HCT116 (cell line): ENCODE measurements at regions not wholly inside any gene's neighbourhood (a gene's known extent, or its start where the extent isn't known, plus 50 kb on each side); places are given as distances from the start of the nearest gene placed in this dataset.

Source experiments
- ATAC-seq: fragments of 200-7000 bp; cut with Tn5 transposase; 2 replicates; pipeline ENCODE4 v1.9.1; 2020; ENCODE audit warnings: mild to moderate bottlenecking, moderate library complexity
- BruUV-seq: library from RNA; stranded (reverse); fragments of 400-500 nt; replicated peaks from 2 replicates; lab custom pipeline; 2021; lab: Mats Ljungman, UMichigan
- CTCF ChIA-PET: fragments of 300-600 bp; sonication (Branson Sonifier 250); formaldehyde crosslinking; loops from one replicate; lab custom pipeline; 2021; ENCODE audit warnings: antibody characterized with exemption; lab: Charles Lee
- POLR2A ChIA-PET: fragments of 300-600, 350-600 bp; sonication (Branson Sonifier 250); formaldehyde crosslinking; loops from one replicate; lab custom pipeline; 2021; ENCODE audit warnings: antibody characterized with exemption; lab: Charles Lee
- RAD21 ChIA-PET, 2 experiments: fragments of 300-600 bp; sonication (Branson Sonifier 250); formaldehyde crosslinking; loops; one replicate each; lab custom pipeline; 2023; ENCODE audit warnings: low total read pairs in 2 of 2; ENCODE audit not compliant: uncharacterized antibody in 2 of 2, unreplicated experiment in 2 of 2, low non-redundant PET in 1 of 2; lab: Charles Lee
- DNase-seq: peaks from one replicate; pipeline ENCODE4 v3.0.0-alpha.2; 2010; ENCODE audit warnings: low read depth, low spot score
- H2AFZ ChIP-seq: fragments of 200-600 bp; shearing (Covaris generic), sonication (generic); 2 replicates; pipeline ENCODE4 v1.6.1; 2017; ENCODE audit warnings: low read depth, mixed run types, mixed read lengths, antibody characterized with exemption, low read length; ENCODE audit not compliant: poor library complexity, severe bottlenecking
- H3K27ac ChIP-seq: 2 replicates; pipeline ENCODE4 v1.5.1; 2012; ENCODE audit warnings: low read depth, low read length
- H3K27me3 ChIP-seq: fragments of 200-600 bp; sonication (generic); 2 replicates; pipeline ENCODE4 v1.6.1; 2016; ENCODE audit warnings: mixed run types, low read length, mixed read lengths; ENCODE audit not compliant: insufficient read depth
- H3K36me3 ChIP-seq, 2 experiments: fragments of 200-500 bp in 1 of 2; fragments of 200-600 bp in 1 of 2; sonication (Bioruptor generic) in 1 of 2; sonication (generic) in 1 of 2; 2 replicates each; pipeline versions ENCODE4 v1.5.1 to v1.6.1; 2014 to 2016; ENCODE audit warnings: low read length in 2 of 2, inconsistent platforms in 1 of 2, mixed read lengths in 1 of 2, mixed run types in 1 of 2; ENCODE audit not compliant: insufficient read depth in 2 of 2, control insufficient read depth in 1 of 2
- H3K4me1 ChIP-seq, 2 experiments: fragments of 200-600 bp in 1 of 2; sonication (generic) in 1 of 2; 2 replicates each; pipeline versions ENCODE4 v1.5.1 to v1.6.1; 2012 to 2017; ENCODE audit warnings: low read length in 2 of 2, inconsistent platforms in 1 of 2, mild to moderate bottlenecking in 1 of 2, mixed read lengths in 1 of 2, mixed run types in 1 of 2, moderate library complexity in 1 of 2; ENCODE audit not compliant: insufficient read depth in 2 of 2, control insufficient read depth in 1 of 2
- H3K4me2 ChIP-seq: fragments of 200-600 bp; sonication (generic); 2 replicates; pipeline ENCODE4 v1.6.1; 2017; ENCODE audit warnings: mixed run types, low read length, mixed read lengths
- H3K4me3 ChIP-seq, 2 experiments: fragments of 200-600 bp in 1 of 2; sonication (generic) in 1 of 2; replicated peaks in 1 of 2; 2 replicates each; pipeline ENCODE4 v1.5.1; 2011 to 2016; ENCODE audit warnings: low read length in 2 of 2, control low read depth in 1 of 2, low read depth in 1 of 2, mild to moderate bottlenecking in 1 of 2, mixed read lengths in 1 of 2, mixed run types in 1 of 2
- H3K79me2 ChIP-seq: fragments of 200-600 bp; sonication (generic); 2 replicates; pipeline ENCODE4 v1.6.1; 2017; ENCODE audit warnings: mild to moderate bottlenecking, mixed run types, low read length, moderate library complexity, mixed read lengths; ENCODE audit not compliant: insufficient read depth
- H3K9ac ChIP-seq: fragments of 200-600 bp; sonication (generic); 2 replicates; pipeline ENCODE4 v1.6.1; 2016; ENCODE audit warnings: low read length, mixed read lengths
- H3K9me2 ChIP-seq: fragments of 200-600 bp; sonication (generic), shearing (Covaris generic); 2 replicates; pipeline ENCODE4 v1.6.1; 2017; ENCODE audit warnings: mixed run types, mild to moderate bottlenecking, moderate library complexity; ENCODE audit not compliant: insufficient read depth
- H3K9me3 ChIP-seq, 2 experiments: fragments of 200-500 bp in 1 of 2; fragments of 200-600 bp in 1 of 2; sonication (Bioruptor generic) in 1 of 2; sonication (generic) in 1 of 2; 2 replicates each; pipeline ENCODE4 v1.6.1; 2014 to 2017; ENCODE audit warnings: low read length in 2 of 2, mixed read lengths in 2 of 2, inconsistent platforms in 1 of 2, low read depth in 1 of 2, mild to moderate bottlenecking in 1 of 2, mixed run types in 1 of 2, moderate library complexity in 1 of 2; ENCODE audit not compliant: control insufficient read depth in 1 of 2, insufficient read depth in 1 of 2
- H4K20me1 ChIP-seq: fragments of 200-600 bp; sonication (generic), shearing (Covaris generic); 2 replicates; pipeline ENCODE4 v1.6.1; 2017; ENCODE audit warnings: mixed run types, mild to moderate bottlenecking, moderate library complexity; ENCODE audit not compliant: insufficient read depth
- CBX3 ChIP-seq: IDR thresholded peaks from 2 replicates; pipeline ENCODE4 v1.6.1; 2012; ENCODE audit warnings: low read depth
- CEBPB ChIP-seq: IDR thresholded peaks from 2 replicates; pipeline ENCODE4 v1.6.1; 2012; ENCODE audit warnings: low read depth
- ELF1 ChIP-seq: IDR thresholded peaks from 2 replicates; pipeline ENCODE4 v1.6.1; 2012; ENCODE audit warnings: low read depth, borderline replicate concordance
- EZH2 ChIP-seq: fragments of 200-600 bp; sonication (generic); IDR thresholded peaks from 2 replicates; pipeline ENCODE4 v1.6.1; 2017; ENCODE audit warnings: antibody characterized with exemption, mixed run types
- EZH2phosphoT487 ChIP-seq: fragments of 200-600 bp; IDR thresholded peaks from 2 replicates; pipeline ENCODE4 v1.6.1; 2018; ENCODE audit warnings: antibody characterized with exemption, borderline replicate concordance
- FOSL1 ChIP-seq: IDR thresholded peaks from 2 replicates; pipeline ENCODE4 v1.6.1; 2012; ENCODE audit warnings: low read depth
- JUND ChIP-seq: IDR thresholded peaks from 2 replicates; pipeline ENCODE4 v1.6.1; 2012
- POLR2A ChIP-seq: IDR thresholded peaks from 2 replicates; pipeline ENCODE4 v1.7.0; 2011; ENCODE audit warnings: borderline replicate concordance; ENCODE audit not compliant: insufficient read depth, insufficient read length; ENCODE audit errors: extremely low read depth
- SP1 ChIP-seq: IDR thresholded peaks from 2 replicates; pipeline ENCODE4 v1.6.1; 2012; ENCODE audit warnings: low read depth
- SRF ChIP-seq: IDR thresholded peaks from 2 replicates; pipeline ENCODE4 v1.6.1; 2012; ENCODE audit warnings: low read depth
- YY1 ChIP-seq: IDR thresholded peaks from 2 replicates; pipeline ENCODE4 v1.6.1; 2011; ENCODE audit warnings: low read length, low read depth, moderate library complexity, mild to moderate bottlenecking; ENCODE audit not compliant: insufficient replicate concordance; ENCODE audit errors: extremely low read depth
- ZFX ChIP-seq: fragments of 450-650 bp; IDR thresholded peaks from 2 replicates; pipeline ENCODE4 v1.6.1; 2017
- ZNF274 ChIP-seq: fragments of 200-500 bp; sonication (Bioruptor generic); IDR thresholded peaks from 2 replicates; pipeline ENCODE4 v1.6.1; 2014; ENCODE audit warnings: mild to moderate bottlenecking, low read depth, low read length, inconsistent platforms
- intact Hi-C: fragments of 100-400 bp; cut with micrococcal nuclease; formaldehyde crosslinking; loops from 2 replicates; pipeline ENCODE4 v1.10.0; 2022
- TF ChIP-seq, protein P1 (sequence below): IDR thresholded peaks from 2 replicates; pipeline ENCODE4 v1.6.1; 2011; ENCODE audit warnings: mild to moderate bottlenecking, low read length, moderate library complexity; ENCODE audit not compliant: insufficient replicate concordance; ENCODE audit errors: extremely low read depth
- TF ChIP-seq, protein P2 (sequence below): IDR thresholded peaks from 2 replicates; pipeline ENCODE4 v1.6.1; 2012

DNA sequence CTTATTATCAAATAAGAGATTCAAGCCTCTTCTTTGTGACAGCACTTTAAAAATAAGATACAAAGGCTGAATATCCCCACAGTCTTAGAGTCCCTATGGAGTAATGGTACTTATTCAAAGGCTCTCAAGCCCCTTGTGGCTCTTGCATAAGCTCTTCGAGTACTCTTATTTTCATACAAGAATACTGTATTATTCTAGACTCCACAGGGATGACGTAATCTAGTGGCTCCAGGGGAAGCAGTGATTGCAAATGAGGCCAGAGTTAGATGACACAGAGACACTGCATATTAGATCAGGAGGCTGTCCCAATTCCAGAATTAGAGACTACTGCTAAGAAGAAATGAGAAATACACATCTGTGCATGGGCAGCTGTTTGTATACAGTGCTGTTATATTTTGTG lies 1195.9 kb upstream of the MAP3K7 start:
- Histone ChIP-seq H3K4me2 (no peak overlapping the region), H3K27ac (no peak overlapping the region), H3K36me3 (no peaks in the 10 kb centered on the region), H3K27me3 (no peaks in the 10 kb centered on the region), H4K20me1 (no peaks in the 10 kb centered on the region), H3K4me3 (no peak overlapping the region), H3K9me3 (peaks cover 12 to 18% of the 10 kb centered on the region in 2 experiments; a peak in 3 of 4 replicates), H3K4me1 (no peaks in the 10 kb centered on the region), H3K79me2 (no peaks in the 10 kb centered on the region), H3K9ac (no peak overlapping the region), H3K9me2 (no peaks in the 10 kb centered on the region), H2AFZ (no peak overlapping the region)
- ATAC-seq, result no peak
- CTCF ChIA-PET, result no interaction called here
- intact Hi-C loops, result no loop called here
- no peak for DNase-seq
- RAD21 ChIA-PET, result no interaction called here
- TF ChIP-seq ZFX (no peak), POLR2A (no peak), JUND (no peak), EZH2 (no peak), YY1 (no peak), EZH2phosphoT487 (no peak), ZNF274 (no peak), FOSL1 (no peak), CEBPB (no peak), SP1 (no peak)
- no TSS peak for BruUV-seq
- POLR2A ChIA-PET, result no interaction called here

DNA sequence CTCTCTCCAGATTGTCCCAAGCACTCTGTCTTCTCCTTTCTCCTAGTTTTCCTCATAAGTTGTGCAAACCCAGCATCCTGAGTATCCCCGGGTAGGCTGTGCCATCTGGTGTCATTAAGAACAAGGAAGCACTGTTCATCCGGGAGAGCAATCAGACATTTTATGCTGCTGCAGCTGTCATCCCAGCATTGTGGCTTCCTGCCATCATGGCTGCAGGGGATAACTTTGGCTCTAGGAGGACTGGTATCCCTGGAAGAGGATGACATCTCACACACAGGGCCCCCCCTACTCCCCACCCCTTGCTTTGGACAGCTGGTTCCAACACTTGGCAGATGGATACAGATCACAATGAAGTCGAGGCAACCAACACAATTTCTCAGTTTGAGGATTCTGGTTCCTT lies 1195.1 kb upstream of the MAP3K7 start:
- DNase-seq, result no peak

More for the DNA sequence above, 1195.1 kb upstream of the MAP3K7 start:
- Histone ChIP-seq H2AFZ (no peak overlapping the region), H3K9ac (no peak overlapping the region), H4K20me1 (no peaks in the 10 kb centered on the region), H3K36me3 (no peaks in the 10 kb centered on the region), H3K4me3 (no peak overlapping the region), H3K27ac (no peak overlapping the region), H3K4me2 (no peak overlapping the region), H3K79me2 (no peaks in the 10 kb centered on the region), H3K27me3 (no peaks in the 10 kb centered on the region), H3K9me3 (peaks cover 12 to 19% of the 10 kb centered on the region in 2 experiments; a peak in 3 of 4 replicates), H3K4me1 (no peaks in the 10 kb centered on the region), H3K9me2 (no peaks in the 10 kb centered on the region)
- ATAC-seq, result no peak
- RAD21 ChIA-PET, result no interaction called here
- intact Hi-C loops, result no loop called here
- no TSS peak for BruUV-seq
- POLR2A ChIA-PET, result no interaction called here
- CTCF ChIA-PET, result no interaction called here
- TF ChIP-seq, protein P1, sequence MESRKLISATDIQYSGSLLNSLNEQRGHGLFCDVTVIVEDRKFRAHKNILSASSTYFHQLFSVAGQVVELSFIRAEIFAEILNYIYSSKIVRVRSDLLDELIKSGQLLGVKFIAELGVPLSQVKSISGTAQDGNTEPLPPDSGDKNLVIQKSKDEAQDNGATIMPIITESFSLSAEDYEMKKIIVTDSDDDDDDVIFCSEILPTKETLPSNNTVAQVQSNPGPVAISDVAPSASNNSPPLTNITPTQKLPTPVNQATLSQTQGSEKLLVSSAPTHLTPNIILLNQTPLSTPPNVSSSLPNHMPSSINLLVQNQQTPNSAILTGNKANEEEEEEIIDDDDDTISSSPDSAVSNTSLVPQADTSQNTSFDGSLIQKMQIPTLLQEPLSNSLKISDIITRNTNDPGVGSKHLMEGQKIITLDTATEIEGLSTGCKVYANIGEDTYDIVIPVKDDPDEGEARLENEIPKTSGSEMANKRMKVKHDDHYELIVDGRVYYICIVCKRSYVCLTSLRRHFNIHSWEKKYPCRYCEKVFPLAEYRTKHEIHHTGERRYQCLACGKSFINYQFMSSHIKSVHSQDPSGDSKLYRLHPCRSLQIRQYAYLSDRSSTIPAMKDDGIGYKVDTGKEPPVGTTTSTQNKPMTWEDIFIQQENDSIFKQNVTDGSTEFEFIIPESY, result no peak
- TF ChIP-seq JUND, result no peak
- no peak for TF ChIP-seq CBX3
- TF ChIP-seq, protein P2, sequence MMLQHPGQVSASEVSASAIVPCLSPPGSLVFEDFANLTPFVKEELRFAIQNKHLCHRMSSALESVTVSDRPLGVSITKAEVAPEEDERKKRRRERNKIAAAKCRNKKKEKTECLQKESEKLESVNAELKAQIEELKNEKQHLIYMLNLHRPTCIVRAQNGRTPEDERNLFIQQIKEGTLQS, result no peak
- TF ChIP-seq SRF, result no peak
- TF ChIP-seq ELF1, result no peak
- TF ChIP-seq EZH2phosphoT487, result no peak
